GF-D8 (cell line): ENCODE measurements at regions not wholly inside any gene's neighbourhood (a gene's known extent, or its start where the extent isn't known, plus 50 kb on each side); places are given as distances from the start of the nearest gene placed in this dataset.
"Not testable (repeated sequence)": the region's sequence is repeated elsewhere in the genome, so short reads cannot be mapped to it uniquely, and the experiment has no call there.

Experiments used
- DNase-seq: peaks from one replicate; lab custom pipeline; 2025; lab: John Stamatoyannopoulos, UW

GRCh38 chr18:30819619-30820018 is 222.9 kb downstream of the DSC3 start:
- no peak for DNase-seq

GRCh38 chr18:30814446-30814845 is 228.1 kb downstream of the DSC3 start:
- DNase-seq = no peak

DNA sequence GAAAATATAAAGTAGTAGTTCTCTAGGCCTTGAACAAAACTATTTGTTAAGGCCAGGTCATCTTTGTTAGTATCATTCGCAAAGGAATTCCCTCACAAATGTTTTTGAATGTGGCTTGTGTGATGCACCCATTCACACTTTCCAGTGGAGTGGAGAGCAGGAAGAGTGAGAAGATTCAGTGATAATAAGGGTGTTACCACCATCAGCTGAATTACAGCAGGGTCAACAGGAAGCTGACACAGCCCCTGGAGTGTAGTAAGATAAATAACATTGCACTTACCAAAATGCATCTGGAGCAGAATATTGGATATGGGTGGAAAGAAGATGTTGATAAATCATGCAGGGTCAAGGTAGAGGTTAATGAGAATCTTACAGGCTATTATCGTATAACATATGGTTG is 231.0 kb downstream of the DSC3 start:
- DNase-seq = no peak

DNA sequence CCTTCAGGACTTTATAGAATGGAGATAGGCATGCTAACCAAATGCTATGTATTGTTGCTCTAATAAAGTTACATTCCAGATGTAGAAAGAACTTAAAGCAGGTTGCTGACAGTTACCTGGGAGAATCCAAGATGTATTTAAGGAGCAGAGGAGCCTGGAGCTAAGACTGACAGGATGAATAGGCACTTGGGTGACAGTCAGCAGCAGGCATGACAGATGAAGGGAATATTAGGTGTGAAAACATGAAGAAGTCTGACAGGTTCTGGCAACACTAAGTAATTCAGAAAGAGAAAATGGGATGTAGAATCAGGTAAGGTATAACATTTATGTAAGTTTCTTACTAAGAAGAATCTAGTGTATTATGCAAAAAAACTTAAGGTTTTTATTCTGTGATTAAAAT is 232.0 kb downstream of the DSC3 start:
- DNase-seq = no peak

DNA sequence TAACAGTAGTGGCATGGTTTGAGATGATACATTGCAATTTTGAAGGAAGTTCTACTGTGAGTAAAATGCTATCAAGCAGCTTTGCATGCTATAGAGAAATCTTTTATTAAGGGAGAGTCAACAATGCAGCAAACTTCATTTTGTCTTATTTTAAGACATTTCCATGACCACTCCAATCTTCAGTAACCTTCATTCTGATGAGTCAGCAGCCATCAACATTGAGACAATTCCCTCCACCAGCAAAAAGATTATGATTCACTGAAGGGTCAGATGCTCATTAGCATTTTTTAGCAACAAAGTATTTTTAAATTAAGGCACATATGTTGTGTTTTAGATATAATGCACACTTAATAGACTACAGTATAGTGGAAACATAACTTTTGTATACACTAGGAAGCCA is 235.7 kb downstream of the DSC3 start:
- no peak for DNase-seq

GRCh38 chr18:30800800-30801199 is 241.7 kb downstream of the DSC3 start:
- no peak for DNase-seq

- DNase-seq = no peak
These were observed 250.5 kb downstream of the DSC3 start for GRCh38 chr18:30792051-30792450.

GRCh38 chr18:30788411-30788991 is 254.0 kb downstream of the DSC3 start:
- DNase-seq = not testable (repeated sequence)

DNA sequence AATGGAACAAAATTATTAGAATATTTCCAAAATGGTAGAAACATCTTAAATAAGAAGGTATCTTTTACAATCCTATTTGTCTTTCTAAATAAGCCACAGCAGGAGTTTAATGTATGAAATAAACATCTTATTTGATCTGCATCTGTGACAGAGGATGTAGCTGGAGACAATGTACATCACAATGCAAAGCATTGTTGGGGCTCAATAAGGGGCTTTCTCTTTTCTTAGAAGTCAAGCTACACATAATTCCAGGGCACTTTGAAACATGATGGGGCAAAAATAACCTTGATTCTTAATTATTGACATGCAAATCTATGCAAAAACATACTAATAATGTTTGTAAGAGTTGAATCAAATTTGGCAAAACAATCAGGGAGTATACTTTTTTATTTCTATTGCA is 255.1 kb downstream of the DSC3 start:
- DNase-seq = no peak

DNA sequence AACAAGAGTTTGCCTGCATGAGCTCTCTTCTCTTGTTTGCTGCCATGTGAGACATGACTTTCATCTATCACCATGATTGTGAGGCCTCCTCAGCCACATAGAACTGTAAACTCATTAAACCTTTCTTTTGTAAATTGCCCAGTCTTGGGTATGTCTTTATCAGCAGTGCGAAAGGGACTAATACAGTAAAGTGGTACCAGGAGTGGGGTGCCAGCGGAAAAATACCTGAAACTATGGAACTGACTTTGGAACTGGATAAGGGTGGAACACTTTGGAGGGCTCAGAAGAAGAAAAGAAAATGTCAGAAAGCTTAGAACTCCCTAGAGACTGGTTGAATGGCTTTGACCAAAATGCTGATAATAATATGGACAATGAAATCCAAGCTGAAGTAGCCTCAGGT is 260.9 kb downstream of the DSC3 start:
- no peak for DNase-seq

GRCh38 chr18:30775629-30776028 is 266.9 kb downstream of the DSC3 start:
- DNase-seq = no peak

DNA sequence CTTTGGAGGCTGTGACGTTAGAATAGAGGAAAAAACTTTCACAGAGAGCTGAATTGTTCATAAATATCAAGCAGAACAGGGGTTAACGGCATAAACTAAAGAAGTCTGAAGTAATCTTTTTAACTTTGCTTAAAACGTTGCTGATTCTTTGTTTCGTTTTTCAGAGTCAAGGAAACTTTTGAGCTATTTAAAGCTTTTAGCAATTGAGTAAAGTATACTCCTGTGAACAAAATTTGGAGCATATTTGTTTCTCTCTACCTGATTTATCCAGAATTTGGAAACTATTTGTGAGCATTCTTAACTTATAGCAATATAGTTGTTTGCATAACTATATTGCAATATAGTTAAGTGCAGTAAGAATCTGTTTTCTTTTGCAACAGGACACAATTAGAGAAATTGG is 270.4 kb downstream of the DSC3 start:
- not testable (repeated sequence) for DNase-seq

DNA sequence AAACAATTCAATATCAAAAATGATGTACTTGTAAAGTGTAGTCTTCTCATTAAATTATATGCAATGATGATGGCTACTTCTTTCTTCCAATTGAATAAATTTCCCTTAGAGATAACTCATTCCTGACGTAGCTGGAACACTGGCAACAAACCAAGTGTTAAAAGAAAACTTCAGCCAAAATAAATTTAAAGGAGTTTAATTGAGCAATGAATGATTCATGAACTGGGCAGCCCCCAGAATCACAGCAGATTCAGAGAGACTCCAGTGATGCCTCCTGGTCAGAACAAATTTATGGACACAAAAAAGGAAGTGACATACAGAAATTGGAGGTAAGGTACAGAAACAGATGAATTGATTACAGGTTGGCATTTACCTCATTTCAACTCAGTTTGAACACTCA is 276.5 kb downstream of the DSC3 start:
- no peak for DNase-seq

DNA sequence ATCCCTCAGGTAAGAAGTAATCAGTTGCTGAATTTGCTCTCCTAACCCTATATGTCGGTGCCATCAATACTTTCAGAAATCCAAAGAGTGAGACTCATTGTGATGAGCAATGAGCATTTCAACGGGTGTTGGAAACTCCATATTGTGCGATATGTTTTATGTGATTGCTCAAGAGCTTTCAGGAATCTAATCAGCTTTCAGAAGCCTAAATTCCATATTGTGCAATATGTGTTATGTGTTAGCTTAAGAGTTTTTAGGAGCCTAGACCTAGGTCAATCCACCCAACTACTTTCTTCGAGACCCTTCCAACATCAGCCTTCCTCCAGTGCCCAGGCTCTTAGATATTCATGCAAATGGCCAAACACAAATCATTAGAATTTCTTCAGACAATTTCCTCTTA is 277.3 kb downstream of the DSC3 start:
- no peak for DNase-seq

- no peak for DNase-seq
These were observed 278.6 kb downstream of the DSC3 start for GRCh38 chr18:30763902-30764350.

DNA sequence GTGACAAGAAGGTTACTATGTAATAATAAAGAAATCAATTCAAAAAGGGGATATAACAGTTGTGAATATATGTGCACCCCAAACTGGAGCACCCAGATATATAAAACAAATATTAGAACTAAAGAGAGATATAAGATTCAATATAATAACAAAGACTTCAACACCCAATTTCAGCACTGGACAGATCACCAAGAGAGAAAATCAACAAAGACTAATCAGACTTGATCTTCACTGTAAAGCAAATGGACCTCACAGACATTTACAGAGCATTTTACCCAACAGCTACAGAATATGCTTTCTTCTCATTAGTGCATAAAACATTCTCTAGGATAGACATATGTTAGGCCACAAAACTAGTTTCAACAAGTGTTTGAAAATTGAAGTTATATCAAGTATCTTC is 287.7 kb downstream of the DSC3 start:
- DNase-seq = no peak

GRCh38 chr18:30748541-30748940 is 294.0 kb downstream of the DSC3 start:
- DNase-seq = peak; percentile 45

GRCh38 chr18:30746224-30746623 is 296.3 kb downstream of the DSC3 start:
- DNase-seq = no peak

GRCh38 chr18:30743033-30743432 is 299.5 kb downstream of the DSC3 start:
- no peak for DNase-seq

DNA sequence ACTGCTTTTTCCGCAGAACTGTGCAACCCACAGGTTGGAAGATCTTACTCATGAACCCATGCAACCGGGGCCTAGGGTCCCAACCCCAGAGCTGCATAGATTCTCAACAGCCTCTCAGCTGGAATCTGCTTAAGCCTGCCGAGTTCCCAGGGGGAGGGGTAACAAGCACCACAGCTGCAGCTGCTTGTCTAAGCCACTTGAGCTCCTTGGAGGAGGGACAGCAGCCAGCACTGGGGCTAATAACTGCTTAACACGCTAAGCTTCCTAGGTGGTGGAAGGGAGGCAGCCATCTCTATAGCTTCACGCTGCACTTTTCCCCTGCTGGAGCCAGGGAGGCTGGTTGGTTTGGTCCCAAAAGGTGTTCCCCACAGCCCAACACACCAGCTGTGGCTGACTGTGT is 311.6 kb downstream of the DSC3 start:
- DNase-seq = no peak

GRCh38 chr18:30727849-30728248 is 314.7 kb downstream of the DSC3 start:
- no peak for DNase-seq

- no peak for DNase-seq
These were observed 329.2 kb downstream of the DSC3 start for GRCh38 chr18:30713299-30713698.

- DNase-seq = no peak
These were observed 330.2 kb downstream of the DSC3 start for GRCh38 chr18:30712383-30712782.

DNA sequence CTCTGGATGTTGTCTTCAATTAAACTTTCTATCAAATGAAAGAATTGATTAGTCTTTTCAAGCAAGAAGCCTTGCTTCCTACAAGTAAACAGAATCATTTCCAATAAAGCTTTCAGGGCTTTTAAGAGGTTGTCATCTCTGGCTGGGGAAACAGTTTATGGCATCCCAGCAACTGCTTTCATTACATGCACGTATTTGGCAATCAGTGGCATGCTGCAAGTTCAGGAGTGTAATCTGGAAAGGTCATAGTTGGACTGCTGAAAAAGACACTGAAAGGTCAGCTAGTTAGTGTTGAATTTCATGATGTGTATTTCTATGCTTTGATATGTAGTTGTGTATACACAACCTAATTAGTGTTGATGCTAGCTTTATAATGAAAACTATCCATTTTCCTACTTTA is 332.9 kb downstream of the DSC3 start:
- DNase-seq = no peak

DNA sequence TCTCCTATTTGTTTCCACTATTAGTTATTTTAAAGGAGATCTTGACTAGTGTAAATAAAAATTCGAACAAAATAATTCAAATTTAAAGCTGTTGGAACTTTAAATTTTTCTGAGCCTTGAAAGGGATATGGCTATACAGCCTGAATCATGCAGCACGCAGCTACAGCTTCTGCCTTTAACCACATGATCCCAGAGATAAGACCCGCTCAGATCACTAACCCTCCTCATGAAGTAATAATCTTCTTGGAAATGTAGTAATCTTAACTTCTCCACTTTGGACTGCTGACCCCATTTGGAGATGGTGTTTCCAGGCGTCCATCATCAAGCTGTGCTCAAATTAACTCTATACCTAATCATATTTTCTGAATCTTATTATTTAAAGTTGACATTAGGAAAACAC is 336.6 kb downstream of the DSC3 start:
- DNase-seq = no peak
